Ovary (tissue), 7 donors: ENCODE measurements at regions not wholly inside any gene's neighbourhood (a gene's known extent, or its start where the extent isn't known, plus 50 kb on each side); places are given as distances from the start of the nearest gene placed in this dataset.

Experiments used
- DNase-seq, 5 donors: peaks; one replicate each; pipeline ENCODE4 v3.0.0-alpha.2; 2019 to 2020
- H3K27ac ChIP-seq, 2 donors: fragments of 200-600 bp; one replicate each; pipeline versions ENCODE4 v1.5.1 to v1.8.0; 2019 to 2022
- H3K27me3 ChIP-seq: fragments of 200-600 bp; one replicate; pipeline ENCODE4 v1.8.0; 2022
- H3K36me3 ChIP-seq: fragments of 200-600 bp; sonication (generic); one replicate; pipeline ENCODE4 v1.5.1; 2019
- H3K4me1 ChIP-seq: one replicate; pipeline ENCODE4 v1.8.1; 2013; ENCODE audit warnings: mild to moderate bottlenecking, moderate library complexity; ENCODE audit not compliant: insufficient read depth
- H3K4me3 ChIP-seq: fragments of 200-600 bp; sonication (generic); one replicate; pipeline ENCODE4 v1.5.1; 2017
- H3K9me3 ChIP-seq, 2 donors: fragments of 200-600 bp in 1 of 2; sonication (generic) in 1 of 2; one replicate each; pipeline versions ENCODE4 v1.5.1 to v1.8.1; 2013 to 2019; ENCODE audit warnings: mild to moderate bottlenecking in 1 of 2, moderate library complexity in 1 of 2
- EP300 ChIP-seq: sonication (generic); formaldehyde crosslinking; IDR thresholded peaks from one replicate; pipeline ENCODE4 v1.6.1; 2017; ENCODE audit warnings: antibody characterized with exemption
- POLR2A ChIP-seq: fragments of 450-650 bp; IDR thresholded peaks from one replicate; pipeline ENCODE4 v1.6.1; 2017; ENCODE audit warnings: antibody characterized with exemption, mild to moderate bottlenecking, moderate library complexity
- WGBS, 3 donors: extraction: QIAGEN DNeasy Blood & Tissue Kit in 1 of 3; methylation state at CpG; one replicate each; pipeline versions ENCODE4 v1.1.5 to v1.1.7; 2013 to 2017; 5-methylcytosine and 5-hydroxymethylcytosine counted together
- intact Hi-C, 4 donors: fragments of 100-400 bp; cut with DNase I; formaldehyde crosslinking; loops; one replicate each; pipeline versions ENCODE4 v1.11.0 to v1.15.1; 2022 to 2023
- TF ChIP-seq, protein P1 (sequence below), 3 donors: fragments of 450-650 bp in 2 of 3; fragments of 200-600 bp in 1 of 3; IDR thresholded peaks; one replicate each; pipeline versions ENCODE4 v1.5.1 to v1.8.0; 2016 to 2022; ENCODE audit warnings: antibody characterized with exemption in 3 of 3, mild to moderate bottlenecking in 1 of 3
- donor health status: DM: no; HTN: no; CAD: no; lungs with moderate emphysema.
- donor health status: DM: no; HTN: no; CAD: no.
- donor health status: Bipolar disorder and iron deficiency.
- donor health status: DM: no; HTN: no; CAD: no.
- donor health status: DM: yes; HTN: yes; CAD: no.

DNA sequence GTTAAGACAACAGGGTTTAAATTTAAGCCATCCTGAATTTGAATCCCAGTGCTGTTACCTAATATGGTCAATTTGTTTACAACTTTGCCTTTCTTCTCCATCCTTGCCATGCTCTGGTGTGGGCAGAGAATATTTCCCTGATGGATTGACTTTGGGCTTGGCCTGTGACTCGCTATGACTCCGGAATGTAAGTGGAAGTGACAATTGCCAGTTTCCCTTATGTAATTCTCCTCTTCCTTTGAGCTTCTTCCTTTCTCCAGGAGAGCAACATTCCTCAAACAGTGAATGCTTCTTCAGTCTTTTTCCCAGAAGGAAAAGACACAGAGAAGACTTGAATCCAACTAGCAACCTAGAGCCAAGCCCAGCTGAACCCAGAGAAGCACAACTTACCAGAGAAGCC lies 159.1 kb downstream of the LURAP1L start:
- Histone ChIP-seq H3K27me3 (no peaks in the 10 kb centered on the region), H3K27ac (no peak overlapping the region), H3K4me3 (no peak overlapping the region), H3K9me3 (no peaks in the 10 kb centered on the region), H3K4me1 (no peaks in the 10 kb centered on the region), H3K36me3 (no peaks in the 10 kb centered on the region)
- no peak for TF ChIP-seq POLR2A
- TF ChIP-seq, protein P1, sequence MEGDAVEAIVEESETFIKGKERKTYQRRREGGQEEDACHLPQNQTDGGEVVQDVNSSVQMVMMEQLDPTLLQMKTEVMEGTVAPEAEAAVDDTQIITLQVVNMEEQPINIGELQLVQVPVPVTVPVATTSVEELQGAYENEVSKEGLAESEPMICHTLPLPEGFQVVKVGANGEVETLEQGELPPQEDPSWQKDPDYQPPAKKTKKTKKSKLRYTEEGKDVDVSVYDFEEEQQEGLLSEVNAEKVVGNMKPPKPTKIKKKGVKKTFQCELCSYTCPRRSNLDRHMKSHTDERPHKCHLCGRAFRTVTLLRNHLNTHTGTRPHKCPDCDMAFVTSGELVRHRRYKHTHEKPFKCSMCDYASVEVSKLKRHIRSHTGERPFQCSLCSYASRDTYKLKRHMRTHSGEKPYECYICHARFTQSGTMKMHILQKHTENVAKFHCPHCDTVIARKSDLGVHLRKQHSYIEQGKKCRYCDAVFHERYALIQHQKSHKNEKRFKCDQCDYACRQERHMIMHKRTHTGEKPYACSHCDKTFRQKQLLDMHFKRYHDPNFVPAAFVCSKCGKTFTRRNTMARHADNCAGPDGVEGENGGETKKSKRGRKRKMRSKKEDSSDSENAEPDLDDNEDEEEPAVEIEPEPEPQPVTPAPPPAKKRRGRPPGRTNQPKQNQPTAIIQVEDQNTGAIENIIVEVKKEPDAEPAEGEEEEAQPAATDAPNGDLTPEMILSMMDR (IDR thresholded peaks at IDR 0.05): no peak
- TF ChIP-seq EP300: no peak
- WGBS, 3 donors: 70 to 91% (median 83%) methylated on average over 2 of the region's 2 CpGs
- intact Hi-C loops: no loop called here
- DNase-seq: no peak

DNA sequence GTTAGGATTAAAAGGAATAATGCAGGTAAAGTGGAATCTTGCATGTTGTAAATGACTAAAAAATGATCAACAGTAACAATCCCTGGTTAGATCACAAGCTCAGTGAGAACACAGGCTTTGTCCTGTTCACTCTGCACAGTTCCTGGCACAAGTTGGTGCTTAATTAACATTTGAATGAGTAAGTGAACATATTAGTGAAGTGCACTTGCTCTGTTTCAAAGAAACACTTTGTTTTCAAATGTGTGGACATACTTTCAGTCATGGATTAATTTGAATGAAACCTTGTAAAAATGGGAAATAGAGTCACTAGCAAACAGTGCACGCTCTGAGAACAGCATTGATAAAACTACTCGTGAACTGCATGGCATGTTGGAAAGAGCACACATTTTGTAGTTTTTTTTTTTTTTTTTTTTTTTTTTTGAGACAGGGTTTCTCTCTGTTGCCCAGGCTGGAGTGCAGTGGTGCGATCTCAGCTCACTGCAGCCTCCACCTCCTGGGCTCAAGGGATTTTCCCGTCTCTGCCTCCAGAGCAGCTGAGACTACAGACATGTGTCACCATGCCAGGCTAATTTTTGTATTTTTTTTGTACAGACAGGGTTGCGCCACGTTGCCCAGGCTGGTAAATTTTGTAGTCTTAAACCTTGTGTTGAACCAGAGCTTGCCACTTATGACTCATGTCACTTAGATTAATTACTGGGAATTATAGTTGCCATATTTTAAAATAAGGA lies 159.9 kb downstream of the LURAP1L start:
- no peak for DNase-seq
- Histone ChIP-seq H3K4me1 (no peaks in the 10 kb centered on the region), H3K9me3 (no peaks in the 10 kb centered on the region), H3K27ac (no peak overlapping the region), H3K4me3 (no peak overlapping the region), H3K27me3 (no peaks in the 10 kb centered on the region), H3K36me3 (no peaks in the 10 kb centered on the region)
- TF ChIP-seq POLR2A: no peak
- no peak for TF ChIP-seq EP300
- TF ChIP-seq, protein P1 (IDR thresholded peaks at IDR 0.05): no peak
- WGBS, 3 donors: 86 to 90% (median 88%) methylated on average over 6 of the region's 6 CpGs
- intact Hi-C loops: no loop called here

DNA sequence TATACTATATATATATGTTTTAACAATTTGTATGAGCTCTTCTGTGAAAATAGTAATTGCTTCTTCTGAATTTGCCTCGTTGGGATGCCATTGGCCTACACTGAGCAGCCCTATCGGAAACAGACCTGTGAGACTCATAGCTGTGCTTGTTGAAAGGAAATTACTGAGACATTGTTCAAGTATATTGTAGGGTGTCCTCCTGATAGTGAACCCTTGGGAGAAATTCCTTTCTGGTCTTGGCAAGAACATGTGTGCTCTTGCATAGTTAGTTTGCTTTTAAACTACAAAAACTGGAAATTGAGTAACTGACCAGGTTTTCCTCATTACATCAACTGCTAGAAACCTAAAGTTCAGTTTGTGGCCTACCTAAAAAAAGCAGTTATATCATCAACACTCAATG lies 160.9 kb downstream of the LURAP1L start:
- 77 to 90% (median 86%) methylated on average over 2 of the region's 2 CpGs for WGBS, 3 donors
- Histone ChIP-seq H3K4me3 (no peak overlapping the region), H3K27me3 (no peaks in the 10 kb centered on the region), H3K9me3 (no peaks in the 10 kb centered on the region), H3K4me1 (no peaks in the 10 kb centered on the region), H3K27ac (no peak overlapping the region), H3K36me3 (no peaks in the 10 kb centered on the region)
- intact Hi-C loops: no loop called here
- no peak for TF ChIP-seq POLR2A
- TF ChIP-seq, protein P1 (IDR thresholded peaks at IDR 0.05): no peak
- no peak for TF ChIP-seq EP300
- no peak for DNase-seq

DNA sequence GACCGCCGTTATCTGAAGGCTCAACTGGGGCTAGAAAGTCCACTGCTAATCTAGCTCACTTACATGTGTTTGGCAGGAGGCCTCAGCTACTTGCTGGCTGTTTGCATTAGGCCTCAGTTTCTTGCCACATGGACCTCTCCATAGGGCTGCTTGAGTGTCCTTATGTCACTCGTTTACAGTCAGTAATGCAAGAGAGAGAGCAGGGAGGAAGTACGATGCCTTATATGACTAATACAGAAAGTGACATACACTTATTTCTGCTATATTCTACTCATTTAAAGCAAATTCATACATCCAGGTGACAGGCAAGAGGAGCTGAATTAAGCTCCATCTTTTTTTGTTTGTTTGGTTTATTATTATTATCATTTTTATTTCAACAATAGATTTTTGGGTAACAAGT lies 179.6 kb downstream of the LURAP1L start:
- no peak for DNase-seq
- 93 to 97% (median 95%) methylated on average over 4 of the region's 4 CpGs for WGBS, 3 donors
- no peak overlapping the region for H3K4me3 ChIP-seq
- intact Hi-C loops: no loop called here
- H3K36me3 ChIP-seq: no peaks in the 10 kb centered on the region
- H3K27me3 ChIP-seq: no peaks in the 10 kb centered on the region
- no peaks in the 10 kb centered on the region for H3K4me1 ChIP-seq
- no peaks in the 10 kb centered on the region for H3K9me3 ChIP-seq
- H3K27ac ChIP-seq: no peak overlapping the region
- TF ChIP-seq, protein P1 (IDR thresholded peaks at IDR 0.05): no peak
- TF ChIP-seq POLR2A: no peak
- TF ChIP-seq EP300: no peak
